Gastroesophageal sphincter (tissue), 4 donors: ENCODE measurements at regions not wholly inside any gene's neighbourhood (a gene's known extent, or its start where the extent isn't known, plus 50 kb on each side); places are given as distances from the start of the nearest gene placed in this dataset.

ENCODE experiments used
- ATAC-seq: fragments of 150-250 bp; one replicate; pipeline ENCODE4 v1.9.1; 2016; ENCODE audit warnings: mild to moderate bottlenecking, moderate library complexity
- H3K27ac ChIP-seq, 4 donors: fragments of 200-600 bp; sonication (generic) in 3 of 4; 1 replicate in 3 of 4; 2 replicates in 1 of 4; pipeline ENCODE4 v1.5.1; 2016 to 2019
- H3K27me3 ChIP-seq: fragments of 200-600 bp; sonication (generic); one replicate; pipeline ENCODE4 v1.5.1; 2019
- H3K36me3 ChIP-seq, 2 donors: fragments of 200-600 bp; sonication (generic); one replicate each; pipeline ENCODE4 v1.5.1; 2019; ENCODE audit warnings: control low read depth in 1 of 2
- H3K4me1 ChIP-seq, 3 donors: fragments of 200-600 bp; sonication (generic); 1 replicate in 2 of 3; 2 replicates in 1 of 3; pipeline ENCODE4 v1.5.1; 2016 to 2019; ENCODE audit warnings: control low read depth in 2 of 3
- H3K4me3 ChIP-seq, 2 donors: fragments of 200-600 bp; sonication (generic); one replicate each; pipeline ENCODE4 v1.5.1; 2019; ENCODE audit warnings: mild to moderate bottlenecking in 1 of 2, moderate library complexity in 1 of 2
- H3K9me3 ChIP-seq, 3 donors: fragments of 200-600 bp; sonication (generic); one replicate each; pipeline ENCODE4 v1.5.1; 2017 to 2019; ENCODE audit warnings: control low read depth in 2 of 3
- CTCF ChIP-seq, 4 experiments: fragments of 200-600 bp in 2 of 4; fragments of 450-650 bp in 2 of 4; sonication (generic) in 1 of 4; IDR thresholded peaks; one replicate each; pipeline ENCODE4 v1.5.1; 2017 to 2019; ENCODE audit warnings: antibody characterized with exemption in 4 of 4, mild to moderate bottlenecking in 2 of 4, moderate library complexity in 2 of 4
- EP300 ChIP-seq: sonication (generic); formaldehyde crosslinking; IDR thresholded peaks from one replicate; pipeline ENCODE4 v1.6.1; 2017; ENCODE audit warnings: antibody characterized with exemption, mild to moderate bottlenecking
- POLR2A ChIP-seq, 2 donors: fragments of 450-650 bp; IDR thresholded peaks; one replicate each; pipeline ENCODE4 v1.6.1; 2017; ENCODE audit warnings: antibody characterized with exemption in 2 of 2, mild to moderate bottlenecking in 2 of 2, moderate library complexity in 1 of 2
- POLR2AphosphoS5 ChIP-seq: sonication (generic); formaldehyde crosslinking; IDR thresholded peaks from one replicate; pipeline ENCODE4 v1.6.1; 2017; ENCODE audit warnings: antibody characterized with exemption
- WGBS, 2 donors: methylation state at CpG; one replicate each; pipeline ENCODE4 v1.1.5; 2018; ENCODE audit warnings: low coverage in 1 of 2; 5-methylcytosine and 5-hydroxymethylcytosine counted together

DNA sequence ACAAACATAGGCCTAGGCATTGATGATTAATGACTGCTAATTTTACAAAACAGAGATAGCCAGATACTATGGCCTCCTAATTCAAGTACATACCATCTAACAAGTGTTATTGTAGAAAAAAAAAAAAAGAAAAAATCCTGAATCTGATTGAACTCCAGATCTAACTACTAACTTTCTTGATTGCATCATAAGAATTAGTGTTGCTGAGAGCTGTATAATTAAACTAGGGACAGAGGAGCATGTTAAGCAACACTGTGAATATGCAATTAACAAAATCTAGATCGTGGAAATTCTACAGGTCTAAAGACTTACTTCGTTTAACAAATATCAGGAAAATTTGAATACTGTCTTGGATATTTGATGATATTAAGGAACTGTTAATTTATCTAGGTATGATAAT, 208.3 kb upstream of the ZNF608 start:
- WGBS, 2 donors = 94 to 95% methylated on average over 2 of the region's 2 CpGs

DNA sequence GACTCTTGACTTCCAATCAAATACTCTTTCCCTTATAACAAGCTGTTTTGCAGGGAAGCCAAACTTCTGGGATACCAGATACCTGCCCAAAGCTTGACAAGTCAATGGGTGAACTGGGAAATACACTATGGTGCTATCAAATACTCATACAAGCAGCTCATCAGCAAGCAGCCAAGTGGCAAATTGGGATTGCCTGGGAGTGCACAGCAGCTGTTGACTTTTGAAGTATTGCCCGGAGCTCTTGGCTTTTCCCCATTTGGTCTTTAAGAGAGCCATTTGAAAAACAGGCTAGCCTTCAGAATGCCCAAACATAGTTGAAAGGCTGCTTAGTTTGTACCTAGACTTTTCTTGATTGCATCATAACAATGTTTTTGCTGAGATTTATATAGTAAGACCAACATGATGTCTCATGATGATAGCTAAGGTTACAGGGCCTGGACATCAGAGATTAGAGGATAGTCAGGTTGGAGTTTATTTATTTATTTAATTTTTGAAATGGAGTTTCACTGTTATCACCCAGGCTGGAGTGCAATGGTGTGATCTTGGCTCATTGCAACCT, 210.1 kb upstream of the ZNF608 start:
- no peaks in the 10 kb centered on the region for H3K9me3 ChIP-seq
- H3K27ac ChIP-seq = no peak overlapping the region
- H3K27me3 ChIP-seq = no peaks in the 10 kb centered on the region
- TF ChIP-seq POLR2AphosphoS5 = no peak
- no peaks in the 10 kb centered on the region for H3K36me3 ChIP-seq
- H3K4me1 ChIP-seq = peaks cover 0 to 2% (median 0%) of the 10 kb centered on the region in 3 donors
- no peak for ATAC-seq
- H3K4me3 ChIP-seq = no peak overlapping the region
- WGBS, 2 donors = 55% methylated on average over 1 of the region's 1 CpG; no CpG with 5 or more reads in 1 of the 2 donors

More for the DNA sequence above, 208.3 kb upstream of the ZNF608 start:
- Histone ChIP-seq H3K36me3 (no peaks in the 10 kb centered on the region), H3K4me3 (no peak overlapping the region), H3K27me3 (no peaks in the 10 kb centered on the region), H3K27ac (no peak overlapping the region), H3K4me1 (peaks cover 0 to 2% (median 0%) of the 10 kb centered on the region in 3 donors), H3K9me3 (no peaks in the 10 kb centered on the region)
- ATAC-seq = no peak
- TF ChIP-seq CTCF (IDR thresholded peaks at IDR 0.05) (no peak), EP300 (no peak), POLR2A (IDR thresholded peaks at IDR 0.05) (no peak), POLR2AphosphoS5 (no peak)

GRCh38 chr5:124957063-124957462, 210.6 kb upstream of the ZNF608 start:
- Histone ChIP-seq H3K27me3 (no peaks in the 10 kb centered on the region), H3K9me3 (no peaks in the 10 kb centered on the region), H3K4me1 (peaks cover 0 to 2% (median 0%) of the 10 kb centered on the region in 3 donors), H3K4me3 (no peak overlapping the region), H3K36me3 (no peaks in the 10 kb centered on the region), H3K27ac (no peak overlapping the region)
- no peak for ATAC-seq
- 97 to 100% methylated on average over 4 to 5 of the region's 5 CpGs for WGBS, 2 donors
- TF ChIP-seq CTCF (IDR thresholded peaks at IDR 0.05) = no peak
- TF ChIP-seq POLR2A (IDR thresholded peaks at IDR 0.05) = no peak
- no peak for TF ChIP-seq POLR2AphosphoS5
- no peak for TF ChIP-seq EP300

- H3K9me3 ChIP-seq = no peaks in the 10 kb centered on the region
- no peak overlapping the region for H3K27ac ChIP-seq
- no peaks in the 10 kb centered on the region for H3K27me3 ChIP-seq
- no peaks in the 10 kb centered on the region for H3K4me1 ChIP-seq
- H3K4me3 ChIP-seq = no peak overlapping the region
- TF ChIP-seq EP300 (no peak), POLR2A (IDR thresholded peaks at IDR 0.05) (no peak), POLR2AphosphoS5 (no peak), CTCF (IDR thresholded peaks at IDR 0.05) (no peak)
- WGBS, 2 donors = 96 to 100% methylated on average over 1 to 3 of the region's 4 CpGs
- no peak for ATAC-seq
- no peaks in the 10 kb centered on the region for H3K36me3 ChIP-seq
Observed at GRCh38 chr5:124960266-124960665, 213.8 kb upstream of the ZNF608 start.

DNA sequence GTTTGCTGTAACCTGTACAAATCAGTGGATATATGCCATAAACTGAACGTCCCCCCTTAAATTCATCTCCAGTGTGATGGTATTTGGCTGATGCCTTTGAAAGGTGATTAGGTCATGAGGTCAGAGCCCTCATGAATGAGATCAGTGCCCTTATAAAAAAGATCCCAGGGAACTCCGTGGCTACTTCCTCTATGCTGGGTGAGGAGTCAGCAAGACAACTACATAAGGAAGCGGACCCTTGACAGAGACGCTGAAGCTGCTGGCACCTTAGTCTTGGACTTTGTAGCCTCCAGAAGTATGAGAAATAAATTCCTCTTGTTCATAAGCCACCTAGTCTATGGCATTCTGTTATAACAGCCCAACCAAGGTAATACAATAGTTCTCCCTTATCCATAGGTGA, 215.1 kb upstream of the ZNF608 start:
- Histone ChIP-seq H3K4me3 (no peak overlapping the region), H3K9me3 (no peaks in the 10 kb centered on the region), H3K4me1 (no peaks in the 10 kb centered on the region), H3K27ac (no peak overlapping the region), H3K27me3 (no peaks in the 10 kb centered on the region), H3K36me3 (no peaks in the 10 kb centered on the region)
- 84 to 87% methylated on average over 2 to 3 of the region's 4 CpGs for WGBS, 2 donors
- ATAC-seq = no peak
- TF ChIP-seq POLR2AphosphoS5 = no peak
- no peak for TF ChIP-seq POLR2A (IDR thresholded peaks at IDR 0.05)
- TF ChIP-seq CTCF (IDR thresholded peaks at IDR 0.05) = no peak
- TF ChIP-seq EP300 = no peak
